ENCODE measurements at regions not wholly inside any gene's neighbourhood (a gene's known extent, or its start where the extent isn't known, plus 50 kb on each side); places are given as distances from the start of the nearest gene placed in this dataset.

DNA sequence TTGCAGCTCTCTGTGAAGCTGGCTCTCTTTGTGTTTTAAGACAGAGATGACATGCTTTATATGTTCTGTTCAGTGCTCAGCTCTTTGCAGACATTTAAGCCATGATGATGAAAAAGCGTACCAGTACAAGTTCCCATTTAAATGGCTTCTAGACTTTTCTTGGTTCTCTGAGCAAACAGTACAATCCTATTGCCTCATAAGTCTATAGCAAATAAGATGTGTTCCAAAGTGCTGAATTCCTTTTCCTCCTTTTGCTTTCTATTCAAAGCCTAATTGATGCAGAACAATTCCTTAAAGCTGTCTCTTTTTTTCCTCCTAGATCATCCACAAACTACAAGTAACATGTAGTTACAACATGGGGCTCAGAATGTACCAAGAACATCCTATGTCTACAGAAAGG is 168.8 kb upstream of the SPATS2L start:
- Histone ChIP-seq H3K9me2 (ENCODE audit: insufficient read depth) (no peaks in the 10 kb centered on the region), H3K4me1 (ENCODE audit: insufficient read depth) (peaks cover 25% of the 10 kb centered on the region), H3K27ac (ENCODE audit: low read depth) (no peak overlapping the region), H4K20me1 (replicated peaks; ENCODE audit: insufficient read depth) (no peaks in the 10 kb centered on the region), H3K4me3 (no peak overlapping the region), H3F3A (replicated peaks; ENCODE audit: low read depth) (no peaks in the 10 kb centered on the region), H3K4me2 (no peak overlapping the region), H3K79me2 (replicated peaks; ENCODE audit: insufficient read depth) (no peaks in the 10 kb centered on the region), H2AFZ (no peak overlapping the region), H3K27me3 (ENCODE audit: insufficient read depth) (no peaks in the 10 kb centered on the region), H3K36me3 (ENCODE audit: insufficient read depth) (peaks cover 11% of the 10 kb centered on the region)
- Mint-ChIP-seq H3K27me3 (ENCODE audit: insufficient read depth, low read depth, poor library complexity) (peaks cover 2% of the 10 kb centered on the region), H3K4me3 (no peak overlapping the region), H3K4me1 (peaks cover 34% of the 10 kb centered on the region), H3K27ac (no peak overlapping the region), H3K36me3 (ENCODE audit: low read depth) (peaks cover 23% of the 10 kb centered on the region), H3K9me3 (peaks cover 24% of the 10 kb centered on the region)
- ATAC-seq, result no peak
- no peak for DNase-seq (ENCODE audit: low spot score)
- TF ChIP-seq, protein P1, sequence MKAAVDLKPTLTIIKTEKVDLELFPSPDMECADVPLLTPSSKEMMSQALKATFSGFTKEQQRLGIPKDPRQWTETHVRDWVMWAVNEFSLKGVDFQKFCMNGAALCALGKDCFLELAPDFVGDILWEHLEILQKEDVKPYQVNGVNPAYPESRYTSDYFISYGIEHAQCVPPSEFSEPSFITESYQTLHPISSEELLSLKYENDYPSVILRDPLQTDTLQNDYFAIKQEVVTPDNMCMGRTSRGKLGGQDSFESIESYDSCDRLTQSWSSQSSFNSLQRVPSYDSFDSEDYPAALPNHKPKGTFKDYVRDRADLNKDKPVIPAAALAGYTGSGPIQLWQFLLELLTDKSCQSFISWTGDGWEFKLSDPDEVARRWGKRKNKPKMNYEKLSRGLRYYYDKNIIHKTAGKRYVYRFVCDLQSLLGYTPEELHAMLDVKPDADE (IDR thresholded peaks at IDR 0.05), result no peak
- TF ChIP-seq ZNF114 (CRISPR knock-in tag; IDR thresholded peaks at IDR 0.05) (no peak), STAT1 (IDR thresholded peaks at IDR 0.05; ENCODE audit: unreplicated experiment) (no peak), ZNF331 (CRISPR knock-in tag; IDR thresholded peaks at IDR 0.05; ENCODE audit: low read depth) (no peak), EZH2 (IDR thresholded peaks at IDR 0.05; ENCODE audit: low read depth, unreplicated experiment) (no peak)

DNA sequence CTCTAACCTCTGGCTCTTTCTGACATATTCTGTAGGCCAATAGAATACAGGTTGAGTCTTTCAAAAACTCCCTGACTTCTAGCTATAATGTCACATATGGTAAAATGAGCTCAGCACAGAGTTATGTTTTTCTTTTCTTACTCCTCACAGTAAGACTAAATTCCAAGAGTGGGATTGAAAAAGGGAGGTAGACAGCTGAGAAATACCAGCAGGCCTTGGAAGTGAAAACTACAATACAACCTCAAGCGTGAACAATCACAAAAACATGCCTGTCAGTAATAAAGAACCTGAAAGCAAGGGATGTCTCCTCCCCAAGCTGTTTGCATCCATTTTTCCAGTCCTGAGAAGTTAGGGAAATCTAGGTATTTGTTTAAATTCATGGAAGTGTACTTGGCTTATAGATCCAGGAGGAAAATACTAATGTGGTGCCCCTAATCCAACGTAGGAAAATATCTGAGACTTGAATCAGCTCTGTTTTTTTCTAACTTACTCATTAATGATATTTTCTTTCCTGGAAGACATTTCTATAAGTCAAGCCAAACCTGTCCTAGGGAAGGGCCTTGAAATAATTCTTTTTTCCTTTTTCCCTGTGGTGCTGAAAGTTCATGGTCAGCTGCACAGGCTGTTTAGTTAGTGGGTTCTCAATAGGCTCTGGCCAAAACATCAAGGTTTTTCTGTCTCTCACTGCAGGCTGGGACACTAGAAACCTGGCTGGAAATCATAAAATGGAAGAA is 167.9 kb upstream of the SPATS2L start:
- peaks cover 11% of the 10 kb centered on the region for H3K36me3 ChIP-seq (ENCODE audit: insufficient read depth)
- H3K79me2 ChIP-seq (replicated peaks; ENCODE audit: insufficient read depth), result no peaks in the 10 kb centered on the region
- Mint-ChIP-seq H3K27me3 (ENCODE audit: insufficient read depth, low read depth, poor library complexity) (peaks cover 2% of the 10 kb centered on the region), H3K36me3 (ENCODE audit: low read depth) (peaks cover 27% of the 10 kb centered on the region), H3K4me1 (peaks cover 34% of the 10 kb centered on the region), H3K9me3 (peaks cover 26% of the 10 kb centered on the region), H3K4me3 (no peak overlapping the region), H3K27ac (no peak overlapping the region)
- no peaks in the 10 kb centered on the region for H3K27me3 ChIP-seq (ENCODE audit: insufficient read depth)
- H3K4me1 ChIP-seq (ENCODE audit: insufficient read depth), result peaks cover 25% of the 10 kb centered on the region
- no peaks in the 10 kb centered on the region for H3K9me2 ChIP-seq (ENCODE audit: insufficient read depth)
- DNase-seq (ENCODE audit: low spot score) (no peak), ATAC-seq (no peak)
- no peak overlapping the region for H3K4me3 ChIP-seq
- H3K27ac ChIP-seq (ENCODE audit: low read depth), result no peak overlapping the region; the same call in 1 of the 2 replicates
- no peaks in the 10 kb centered on the region for H4K20me1 ChIP-seq (replicated peaks; ENCODE audit: insufficient read depth)
- peak overlapping the region; percentile 2 for H2AFZ ChIP-seq
- no peaks in the 10 kb centered on the region for H3F3A ChIP-seq (replicated peaks; ENCODE audit: low read depth)
- no peak for TF ChIP-seq ZNF114 (CRISPR knock-in tag; IDR thresholded peaks at IDR 0.05)
- H3K4me2 ChIP-seq, result no peak overlapping the region

DNA sequence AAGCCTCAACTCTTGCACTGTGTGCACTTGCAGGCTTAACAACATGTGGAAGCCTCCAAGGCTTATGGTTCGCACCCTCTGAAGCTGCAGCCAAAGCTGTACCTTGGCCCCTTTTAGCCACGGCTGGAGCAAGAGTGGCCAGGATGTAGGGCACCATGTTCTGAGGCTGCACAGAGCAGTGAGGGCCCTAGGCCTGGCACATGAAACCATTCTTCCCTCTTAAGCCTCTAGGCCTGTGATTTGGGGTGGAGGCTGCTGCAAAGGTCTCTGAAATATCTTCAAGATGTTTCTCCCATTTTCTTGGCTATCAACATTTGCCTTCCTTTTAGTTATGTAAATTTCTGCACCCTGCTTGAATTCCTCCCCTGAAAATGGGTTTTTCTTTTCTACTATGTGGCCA is 161.9 kb upstream of the SPATS2L start:
- no peaks in the 10 kb centered on the region for H3F3A ChIP-seq (replicated peaks; ENCODE audit: low read depth)
- no peak overlapping the region for H2AFZ ChIP-seq
- H3K36me3 Mint-ChIP-seq (ENCODE audit: low read depth), result peaks cover 30% of the 10 kb centered on the region
- peaks cover 6% of the 10 kb centered on the region for H3K4me1 Mint-ChIP-seq
- ATAC-seq (no peak), DNase-seq (ENCODE audit: low spot score) (no peak)
- H3K27me3 Mint-ChIP-seq (ENCODE audit: insufficient read depth, low read depth, poor library complexity), result no peaks in the 10 kb centered on the region
- H3K4me1 ChIP-seq (ENCODE audit: insufficient read depth), result no peaks in the 10 kb centered on the region; the same call in 1 of the 2 replicates
- H3K4me3 Mint-ChIP-seq, result no peak overlapping the region
- H3K9me2 ChIP-seq (ENCODE audit: insufficient read depth), result peaks cover 13% of the 10 kb centered on the region
- 0 out of 2 replicates have a peak, but pooled peaks cover 1% of the 10 kb centered on the region for H3K36me3 ChIP-seq (ENCODE audit: insufficient read depth)
- no peak overlapping the region for H3K27ac ChIP-seq (ENCODE audit: low read depth)
- H3K27me3 ChIP-seq (ENCODE audit: insufficient read depth), result no peaks in the 10 kb centered on the region
- no peak overlapping the region for H3K4me3 ChIP-seq
- H3K79me2 ChIP-seq (replicated peaks; ENCODE audit: insufficient read depth), result no peaks in the 10 kb centered on the region
- H3K4me2 ChIP-seq, result no peak overlapping the region
- H3K27ac Mint-ChIP-seq, result no peak overlapping the region
- no peaks in the 10 kb centered on the region for H4K20me1 ChIP-seq (replicated peaks; ENCODE audit: insufficient read depth)
- peaks cover 32% of the 10 kb centered on the region for H3K9me3 Mint-ChIP-seq
- TF ChIP-seq STAT1 (IDR thresholded peaks at IDR 0.05; ENCODE audit: unreplicated experiment) (no peak), CREB1 (CRISPR knock-in tag; IDR thresholded peaks at IDR 0.05; ENCODE audit: low read depth) (no peak), ZNF331 (CRISPR knock-in tag; IDR thresholded peaks at IDR 0.05; ENCODE audit: low read depth) (no peak), NANOG (IDR thresholded peaks at IDR 0.05; ENCODE audit: borderline replicate concordance) (no peak), JUNB (IDR thresholded peaks at IDR 0.05; ENCODE audit: unreplicated experiment) (no peak)
- TF ChIP-seq, protein P2, sequence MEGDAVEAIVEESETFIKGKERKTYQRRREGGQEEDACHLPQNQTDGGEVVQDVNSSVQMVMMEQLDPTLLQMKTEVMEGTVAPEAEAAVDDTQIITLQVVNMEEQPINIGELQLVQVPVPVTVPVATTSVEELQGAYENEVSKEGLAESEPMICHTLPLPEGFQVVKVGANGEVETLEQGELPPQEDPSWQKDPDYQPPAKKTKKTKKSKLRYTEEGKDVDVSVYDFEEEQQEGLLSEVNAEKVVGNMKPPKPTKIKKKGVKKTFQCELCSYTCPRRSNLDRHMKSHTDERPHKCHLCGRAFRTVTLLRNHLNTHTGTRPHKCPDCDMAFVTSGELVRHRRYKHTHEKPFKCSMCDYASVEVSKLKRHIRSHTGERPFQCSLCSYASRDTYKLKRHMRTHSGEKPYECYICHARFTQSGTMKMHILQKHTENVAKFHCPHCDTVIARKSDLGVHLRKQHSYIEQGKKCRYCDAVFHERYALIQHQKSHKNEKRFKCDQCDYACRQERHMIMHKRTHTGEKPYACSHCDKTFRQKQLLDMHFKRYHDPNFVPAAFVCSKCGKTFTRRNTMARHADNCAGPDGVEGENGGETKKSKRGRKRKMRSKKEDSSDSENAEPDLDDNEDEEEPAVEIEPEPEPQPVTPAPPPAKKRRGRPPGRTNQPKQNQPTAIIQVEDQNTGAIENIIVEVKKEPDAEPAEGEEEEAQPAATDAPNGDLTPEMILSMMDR (conservative IDR thresholded peaks at IDR 0.05; ENCODE audit: low read depth in 2 of 2), result no peak

All from GM23338 (cell line).